Esophagus muscularis mucosa (tissue), 4 donors: ENCODE measurements at regions not wholly inside any gene's neighbourhood (a gene's known extent, or its start where the extent isn't known, plus 50 kb on each side); places are given as distances from the start of the nearest gene placed in this dataset.

ENCODE experiments used
- DNase-seq: peaks from one replicate; pipeline ENCODE4 v3.0.0-alpha.2; 2017; ENCODE audit errors: extremely low spot score
- H3K27ac ChIP-seq, 4 donors: fragments of 200-600 bp; sonication (generic); replicated peaks in 1 of 4; 1 replicate in 3 of 4; 2 replicates in 1 of 4; pipeline ENCODE4 v1.5.1; 2016 to 2019; ENCODE audit warnings: mild to moderate bottlenecking in 1 of 4
- H3K27me3 ChIP-seq, 4 donors: fragments of 200-600 bp; sonication (generic); one replicate each; pipeline versions ENCODE4 v1.5.1 to v1.6.0; 2016 to 2019
- H3K36me3 ChIP-seq, 4 donors: fragments of 200-600 bp; sonication (generic); one replicate each; pipeline ENCODE4 v1.5.1; 2016 to 2019
- H3K4me1 ChIP-seq, 4 donors: fragments of 200-600 bp; sonication (generic); one replicate each; pipeline ENCODE4 v1.5.1; 2016 to 2019
- H3K4me3 ChIP-seq, 4 donors: fragments of 200-600 bp; sonication (generic); 1 replicate in 2 of 4; 2 replicates in 2 of 4; pipeline ENCODE4 v1.5.1; 2016 to 2019; ENCODE audit warnings: mild to moderate bottlenecking in 4 of 4, moderate library complexity in 1 of 4
- H3K9me3 ChIP-seq, 4 donors: fragments of 200-600 bp; sonication (generic); 1 replicate in 3 of 4; 2 replicates in 1 of 4; pipeline ENCODE4 v1.5.1; 2016 to 2019
- CTCF ChIP-seq, 3 experiments: fragments of 200-600 bp in 2 of 3; fragments of 450-650 bp in 1 of 3; sonication (generic) in 2 of 3; IDR thresholded peaks; one replicate each; pipeline ENCODE4 v1.5.1; 2017 to 2019; ENCODE audit warnings: antibody characterized with exemption in 3 of 3, mild to moderate bottlenecking in 2 of 3, moderate library complexity in 1 of 3
- EP300 ChIP-seq: sonication (generic); formaldehyde crosslinking; IDR thresholded peaks from one replicate; pipeline ENCODE4 v1.6.1; 2017; ENCODE audit warnings: antibody characterized with exemption
- POLR2A ChIP-seq: fragments of 450-650 bp; IDR thresholded peaks from one replicate; pipeline ENCODE4 v1.6.1; 2017; ENCODE audit warnings: antibody characterized with exemption, moderate library complexity, mild to moderate bottlenecking, low read depth
- POLR2AphosphoS5 ChIP-seq, 2 donors: sonication (generic); formaldehyde crosslinking; IDR thresholded peaks; one replicate each; pipeline ENCODE4 v1.6.1; 2017; ENCODE audit warnings: antibody characterized with exemption in 2 of 2
- WGBS: methylation state at CpG from one replicate; pipeline ENCODE4 v1.1.5; 2018; 5-methylcytosine and 5-hydroxymethylcytosine counted together
- intact Hi-C: fragments of 100-400 bp; cut with DNase I; formaldehyde crosslinking; loops from one replicate; pipeline ENCODE4 v1.15.1; 2023

GRCh38 chr1:245094954-245095353 is 59.8 kb upstream of the KIF26B start:
- peaks cover 0 to 13% (median 11%) of the 10 kb centered on the region in 4 donors for H3K36me3 ChIP-seq
- H3K27ac ChIP-seq = no peak overlapping the region
- H3K9me3 ChIP-seq = no peaks in the 10 kb centered on the region
- intact Hi-C loops = no loop called here
- no peak for DNase-seq
- TF ChIP-seq POLR2A (no peak), CTCF (IDR thresholded peaks at IDR 0.05) (no peak), POLR2AphosphoS5 (IDR thresholded peaks at IDR 0.05) (no peak), EP300 (no peak)
- WGBS = 95% methylated on average over 5 of the region's 5 CpGs
- H3K4me1 ChIP-seq = peaks cover 0 to 8% (median 0%) of the 10 kb centered on the region in 4 donors
- H3K27me3 ChIP-seq = no peaks in the 10 kb centered on the region
- no peak overlapping the region for H3K4me3 ChIP-seq

- H3K4me1 ChIP-seq = peaks cover 0 to 8% (median 0%) of the 10 kb centered on the region in 4 donors
- no peak overlapping the region for H3K4me3 ChIP-seq
- H3K27me3 ChIP-seq = no peaks in the 10 kb centered on the region
- H3K9me3 ChIP-seq = no peaks in the 10 kb centered on the region
- intact Hi-C loops = no loop called here
- no peak for DNase-seq
- WGBS = 97% methylated on average over 10 of the region's 10 CpGs
- H3K27ac ChIP-seq = no peak overlapping the region
- H3K36me3 ChIP-seq = peaks cover 0 to 13% (median 11%) of the 10 kb centered on the region in 4 donors
- TF ChIP-seq POLR2A = no peak
- no peak for TF ChIP-seq CTCF (IDR thresholded peaks at IDR 0.05)
- TF ChIP-seq EP300 = no peak
- TF ChIP-seq POLR2AphosphoS5 (IDR thresholded peaks at IDR 0.05) = no peak
Measured at GRCh38 chr1:245094092-245094491, 60.7 kb upstream of the KIF26B start.

- H3K9me3 ChIP-seq = no peaks in the 10 kb centered on the region
- intact Hi-C loops = no loop called here
- no peaks in the 10 kb centered on the region for H3K27me3 ChIP-seq
- peak overlapping the region in 1 of 4 donors; percentile 35 for H3K27ac ChIP-seq
- H3K4me1 ChIP-seq = peaks cover 0 to 8% (median 0%) of the 10 kb centered on the region in 4 donors
- peaks cover 0 to 13% (median 11%) of the 10 kb centered on the region in 4 donors for H3K36me3 ChIP-seq
- H3K4me3 ChIP-seq = no peak overlapping the region
- DNase-seq = no peak
- no peak for TF ChIP-seq POLR2AphosphoS5 (IDR thresholded peaks at IDR 0.05)
- TF ChIP-seq CTCF (IDR thresholded peaks at IDR 0.05) = no peak
- no peak for TF ChIP-seq POLR2A
- TF ChIP-seq EP300 = no peak
- WGBS = 92% methylated on average over 5 of the region's 5 CpGs
Measured at GRCh38 chr1:245092638-245092976, 62.2 kb upstream of the KIF26B start.

- intact Hi-C loops = no loop called here
Measured at GRCh38 chr1:245091818-245092637, 62.8 kb upstream of the KIF26B start.

GRCh38 chr1:245091171-245091621 is 63.6 kb upstream of the KIF26B start:
- no peak for DNase-seq
- WGBS = 94% methylated on average over 16 of the region's 16 CpGs

More at GRCh38 chr1:245091818-245092637, 62.8 kb upstream of the KIF26B start:
- Histone ChIP-seq H3K27me3 (no peaks in the 10 kb centered on the region), H3K4me1 (peaks cover 0 to 9% (median 0%) of the 10 kb centered on the region in 4 donors), H3K36me3 (peaks cover 0 to 13% (median 11%) of the 10 kb centered on the region in 4 donors), H3K27ac (peak overlapping the region in 1 of 4 donors; percentile 35), H3K4me3 (no peak overlapping the region), H3K9me3 (no peaks in the 10 kb centered on the region)
- WGBS = 68% methylated on average over 12 of the region's 12 CpGs
- TF ChIP-seq EP300 (no peak), POLR2AphosphoS5 (IDR thresholded peaks at IDR 0.05) (peak; percentile 14 to 33), POLR2A (no peak)
- DNase-seq = no peak

More at GRCh38 chr1:245091171-245091621, 63.6 kb upstream of the KIF26B start:
- peaks cover 0 to 17% (median 1%) of the 10 kb centered on the region in 4 donors for H3K4me1 ChIP-seq
- TF ChIP-seq POLR2AphosphoS5 (IDR thresholded peaks at IDR 0.05) = no peak
- no peak for TF ChIP-seq CTCF (IDR thresholded peaks at IDR 0.05)
- no peak for TF ChIP-seq EP300
- no peak for TF ChIP-seq POLR2A
- no peaks in the 10 kb centered on the region for H3K9me3 ChIP-seq
- intact Hi-C loops = no loop called here
- no peaks in the 10 kb centered on the region for H3K27me3 ChIP-seq
- no peak overlapping the region for H3K4me3 ChIP-seq
- no peak overlapping the region for H3K27ac ChIP-seq
- H3K36me3 ChIP-seq = peaks cover 0 to 13% (median 11%) of the 10 kb centered on the region in 4 donors
